SK-N-MC (cell line): ENCODE measurements at regions not wholly inside any gene's neighbourhood (a gene's known extent, or its start where the extent isn't known, plus 50 kb on each side); places are given as distances from the start of the nearest gene placed in this dataset.

Source experiments
- EZH2 ChIP-seq: fragments of 200-600 bp; sonication (generic); IDR thresholded peaks from one replicate; pipeline ENCODE4 v1.6.1; 2017; ENCODE audit warnings: antibody characterized with exemption
- POLR2AphosphoS5 ChIP-seq: IDR thresholded peaks from 2 replicates; pipeline ENCODE4 v1.6.1; 2012; ENCODE audit warnings: mild to moderate bottlenecking, low read depth, low read length, borderline replicate concordance

GRCh38 chr2:47300609-47301276 is 68.4 kb upstream of the EPCAM start:
- TF ChIP-seq EZH2, result no peak
- no peak for TF ChIP-seq POLR2AphosphoS5
